ENCODE measurements at regions not wholly inside any gene's neighbourhood (a gene's known extent, or its start where the extent isn't known, plus 50 kb on each side); places are given as distances from the start of the nearest gene placed in this dataset.

DNA sequence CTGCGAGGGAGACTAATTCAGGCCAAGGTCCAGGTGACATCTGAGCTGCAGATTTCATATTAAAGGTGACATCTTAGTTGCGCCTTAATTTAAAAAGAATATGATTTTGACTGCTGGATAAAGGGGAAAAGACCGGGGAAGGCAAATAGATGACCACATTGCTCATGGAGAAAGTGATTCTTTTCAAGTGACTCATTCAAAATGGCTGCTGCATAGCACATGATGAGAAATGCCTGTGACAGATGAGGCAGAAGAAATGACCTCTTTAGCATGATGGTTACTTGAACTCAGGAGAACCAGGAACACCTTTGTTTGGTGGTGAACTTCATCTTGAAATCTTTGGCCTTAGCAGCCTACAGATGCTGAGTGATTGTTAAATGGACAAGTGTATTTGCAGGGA is 385.8 kb upstream of the TRIB2 start:
- TF ChIP-seq, protein P1, sequence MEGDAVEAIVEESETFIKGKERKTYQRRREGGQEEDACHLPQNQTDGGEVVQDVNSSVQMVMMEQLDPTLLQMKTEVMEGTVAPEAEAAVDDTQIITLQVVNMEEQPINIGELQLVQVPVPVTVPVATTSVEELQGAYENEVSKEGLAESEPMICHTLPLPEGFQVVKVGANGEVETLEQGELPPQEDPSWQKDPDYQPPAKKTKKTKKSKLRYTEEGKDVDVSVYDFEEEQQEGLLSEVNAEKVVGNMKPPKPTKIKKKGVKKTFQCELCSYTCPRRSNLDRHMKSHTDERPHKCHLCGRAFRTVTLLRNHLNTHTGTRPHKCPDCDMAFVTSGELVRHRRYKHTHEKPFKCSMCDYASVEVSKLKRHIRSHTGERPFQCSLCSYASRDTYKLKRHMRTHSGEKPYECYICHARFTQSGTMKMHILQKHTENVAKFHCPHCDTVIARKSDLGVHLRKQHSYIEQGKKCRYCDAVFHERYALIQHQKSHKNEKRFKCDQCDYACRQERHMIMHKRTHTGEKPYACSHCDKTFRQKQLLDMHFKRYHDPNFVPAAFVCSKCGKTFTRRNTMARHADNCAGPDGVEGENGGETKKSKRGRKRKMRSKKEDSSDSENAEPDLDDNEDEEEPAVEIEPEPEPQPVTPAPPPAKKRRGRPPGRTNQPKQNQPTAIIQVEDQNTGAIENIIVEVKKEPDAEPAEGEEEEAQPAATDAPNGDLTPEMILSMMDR (IDR thresholded peaks at IDR 0.05), result no peak
- no peak for TF ChIP-seq POLR2A (IDR thresholded peaks at IDR 0.05)
